ENCODE measurements at regions not wholly inside any gene's neighbourhood (a gene's known extent, or its start where the extent isn't known, plus 50 kb on each side); places are given as distances from the start of the nearest gene placed in this dataset.

- Histone ChIP-seq H3K9me3 (ENCODE audit: control insufficient read depth in 2 of 2, insufficient read depth in 1 of 2, low read length in 1 of 2) (no peaks in the 10 kb centered on the region), H3K36me3 (ENCODE audit: control insufficient read depth in 2 of 2, insufficient read depth in 2 of 2, low read length in 1 of 2) (no peaks in the 10 kb centered on the region), H3K27ac (ENCODE audit: low read depth in 1 of 2, low read length in 1 of 2) (no peak overlapping the region), H3K27me3 (ENCODE audit: control insufficient read depth in 2 of 2, insufficient read depth in 1 of 2, low read length in 1 of 2) (no peaks in the 10 kb centered on the region), H3K4me3 (ENCODE audit: low read length in 2 of 2) (no peak overlapping the region), H3K4me1 (ENCODE audit: control insufficient read depth in 2 of 2, insufficient read depth in 2 of 2, low read length in 2 of 2) (no peaks in the 10 kb centered on the region)
- WGBS: 94% methylated on average over 5 of the region's 5 CpGs
- DNase-seq (ENCODE audit: low read depth in 6 of 9, low spot score in 9 of 9): no peak
Observed at GRCh38 chr6:113616701-113617274, 240.4 kb upstream of the MARCKS start.

GRCh38 chr6:113619077-113619476 lies 238.1 kb upstream of the MARCKS start:
- Histone ChIP-seq H3K27ac (ENCODE audit: low read depth in 1 of 2, low read length in 1 of 2) (no peak overlapping the region), H3K4me1 (ENCODE audit: control insufficient read depth in 2 of 2, insufficient read depth in 2 of 2, low read length in 2 of 2) (no peaks in the 10 kb centered on the region), H3K4me3 (ENCODE audit: low read length in 2 of 2) (no peak overlapping the region), H3K9me3 (ENCODE audit: control insufficient read depth in 2 of 2, insufficient read depth in 1 of 2, low read length in 1 of 2) (no peaks in the 10 kb centered on the region), H3K27me3 (ENCODE audit: control insufficient read depth in 2 of 2, insufficient read depth in 1 of 2, low read length in 1 of 2) (no peaks in the 10 kb centered on the region), H3K36me3 (ENCODE audit: control insufficient read depth in 2 of 2, insufficient read depth in 2 of 2, low read length in 1 of 2) (no peaks in the 10 kb centered on the region)
- WGBS: 92% methylated on average over 4 of the region's 4 CpGs
- DNase-seq (ENCODE audit: low read depth in 6 of 9, low spot score in 9 of 9): no peak

GRCh38 chr6:113620386-113620785 lies 236.8 kb upstream of the MARCKS start:
- no peak overlapping the region for H3K27ac ChIP-seq (ENCODE audit: low read depth in 1 of 2, low read length in 1 of 2)
- WGBS: 41% methylated on average over 2 of the region's 2 CpGs
- DNase-seq (ENCODE audit: low read depth in 6 of 9, low spot score in 9 of 9): no peak
- H3K9me3 ChIP-seq (ENCODE audit: control insufficient read depth in 2 of 2, insufficient read depth in 1 of 2, low read length in 1 of 2): no peaks in the 10 kb centered on the region
- H3K36me3 ChIP-seq (ENCODE audit: control insufficient read depth in 2 of 2, insufficient read depth in 2 of 2, low read length in 1 of 2): no peaks in the 10 kb centered on the region
- H3K27me3 ChIP-seq (ENCODE audit: control insufficient read depth in 2 of 2, insufficient read depth in 1 of 2, low read length in 1 of 2): no peaks in the 10 kb centered on the region
- no peaks in the 10 kb centered on the region for H3K4me1 ChIP-seq (ENCODE audit: control insufficient read depth in 2 of 2, insufficient read depth in 2 of 2, low read length in 2 of 2)
- H3K4me3 ChIP-seq (ENCODE audit: low read length in 2 of 2): no peak overlapping the region

- Histone ChIP-seq H3K9me3 (ENCODE audit: control insufficient read depth in 2 of 2, insufficient read depth in 1 of 2, low read length in 1 of 2) (no peaks in the 10 kb centered on the region), H3K36me3 (ENCODE audit: control insufficient read depth in 2 of 2, insufficient read depth in 2 of 2, low read length in 1 of 2) (no peaks in the 10 kb centered on the region), H3K27ac (ENCODE audit: low read depth in 1 of 2, low read length in 1 of 2) (no peak overlapping the region), H3K4me1 (ENCODE audit: control insufficient read depth in 2 of 2, insufficient read depth in 2 of 2, low read length in 2 of 2) (no peaks in the 10 kb centered on the region), H3K4me3 (ENCODE audit: low read length in 2 of 2) (no peak overlapping the region), H3K27me3 (ENCODE audit: control insufficient read depth in 2 of 2, insufficient read depth in 1 of 2, low read length in 1 of 2) (no peaks in the 10 kb centered on the region)
- no peak for DNase-seq (ENCODE audit: low read depth in 6 of 9, low spot score in 9 of 9)
- 85% methylated on average over 5 of the region's 5 CpGs for WGBS
Observed at GRCh38 chr6:113622254-113622653, 234.9 kb upstream of the MARCKS start.

GRCh38 chr6:113623129-113623528 lies 234.0 kb upstream of the MARCKS start:
- no peaks in the 10 kb centered on the region for H3K4me1 ChIP-seq (ENCODE audit: control insufficient read depth in 2 of 2, insufficient read depth in 2 of 2, low read length in 2 of 2)
- no peak for DNase-seq (ENCODE audit: low read depth in 6 of 9, low spot score in 9 of 9)
- H3K36me3 ChIP-seq (ENCODE audit: control insufficient read depth in 2 of 2, insufficient read depth in 2 of 2, low read length in 1 of 2): no peaks in the 10 kb centered on the region
- no peak overlapping the region for H3K27ac ChIP-seq (ENCODE audit: low read depth in 1 of 2, low read length in 1 of 2)
- H3K4me3 ChIP-seq (ENCODE audit: low read length in 2 of 2): no peak overlapping the region
- H3K27me3 ChIP-seq (ENCODE audit: control insufficient read depth in 2 of 2, insufficient read depth in 1 of 2, low read length in 1 of 2): no peaks in the 10 kb centered on the region
- H3K9me3 ChIP-seq (ENCODE audit: control insufficient read depth in 2 of 2, insufficient read depth in 1 of 2, low read length in 1 of 2): no peaks in the 10 kb centered on the region

- WGBS: 94% methylated on average over 3 of the region's 3 CpGs
- no peak overlapping the region for H3K27ac ChIP-seq (ENCODE audit: low read depth in 1 of 2, low read length in 1 of 2)
Observed at GRCh38 chr6:113625850-113626249, 231.3 kb upstream of the MARCKS start.

GRCh38 chr6:113626475-113626874 lies 230.7 kb upstream of the MARCKS start:
- 92% methylated on average over 1 of the region's 1 CpG for WGBS

More at GRCh38 chr6:113625850-113626249, 231.3 kb upstream of the MARCKS start:
- Histone ChIP-seq H3K4me3 (ENCODE audit: low read length in 2 of 2) (no peak overlapping the region), H3K36me3 (ENCODE audit: control insufficient read depth in 2 of 2, insufficient read depth in 2 of 2, low read length in 1 of 2) (no peaks in the 10 kb centered on the region), H3K27me3 (ENCODE audit: control insufficient read depth in 2 of 2, insufficient read depth in 1 of 2, low read length in 1 of 2) (no peaks in the 10 kb centered on the region), H3K4me1 (ENCODE audit: control insufficient read depth in 2 of 2, insufficient read depth in 2 of 2, low read length in 2 of 2) (peaks cover 0 to 10% of the 10 kb centered on the region in 2 donors), H3K9me3 (ENCODE audit: control insufficient read depth in 2 of 2, insufficient read depth in 1 of 2, low read length in 1 of 2) (no peaks in the 10 kb centered on the region)
- DNase-seq (ENCODE audit: low read depth in 6 of 9, low spot score in 9 of 9): no peak

GRCh38 chr6:113627480-113627879 lies 229.7 kb upstream of the MARCKS start:
- Histone ChIP-seq H3K4me3 (ENCODE audit: low read length in 2 of 2) (no peak overlapping the region), H3K36me3 (ENCODE audit: control insufficient read depth in 2 of 2, insufficient read depth in 2 of 2, low read length in 1 of 2) (no peaks in the 10 kb centered on the region), H3K9me3 (ENCODE audit: control insufficient read depth in 2 of 2, insufficient read depth in 1 of 2, low read length in 1 of 2) (no peaks in the 10 kb centered on the region), H3K4me1 (ENCODE audit: control insufficient read depth in 2 of 2, insufficient read depth in 2 of 2, low read length in 2 of 2) (peaks cover 0 to 26% of the 10 kb centered on the region in 2 donors), H3K27ac (ENCODE audit: low read depth in 1 of 2, low read length in 1 of 2) (no peak overlapping the region), H3K27me3 (ENCODE audit: control insufficient read depth in 2 of 2, insufficient read depth in 1 of 2, low read length in 1 of 2) (no peaks in the 10 kb centered on the region)
- WGBS: 95% methylated on average over 2 of the region's 2 CpGs
- DNase-seq (ENCODE audit: low read depth in 6 of 9, low spot score in 9 of 9): no peak

More at GRCh38 chr6:113626475-113626874, 230.7 kb upstream of the MARCKS start:
- H3K4me1 ChIP-seq (ENCODE audit: control insufficient read depth in 2 of 2, insufficient read depth in 2 of 2, low read length in 2 of 2): peaks cover 0 to 16% of the 10 kb centered on the region in 2 donors
- no peak overlapping the region for H3K27ac ChIP-seq (ENCODE audit: low read depth in 1 of 2, low read length in 1 of 2)
- H3K4me3 ChIP-seq (ENCODE audit: low read length in 2 of 2): no peak overlapping the region
- no peaks in the 10 kb centered on the region for H3K9me3 ChIP-seq (ENCODE audit: control insufficient read depth in 2 of 2, insufficient read depth in 1 of 2, low read length in 1 of 2)
- H3K36me3 ChIP-seq (ENCODE audit: control insufficient read depth in 2 of 2, insufficient read depth in 2 of 2, low read length in 1 of 2): no peaks in the 10 kb centered on the region
- H3K27me3 ChIP-seq (ENCODE audit: control insufficient read depth in 2 of 2, insufficient read depth in 1 of 2, low read length in 1 of 2): no peaks in the 10 kb centered on the region
- DNase-seq (ENCODE audit: low read depth in 6 of 9, low spot score in 9 of 9): no peak

- DNase-seq (ENCODE audit: low read depth in 6 of 9, low spot score in 9 of 9): no peak
- H3K4me1 ChIP-seq (ENCODE audit: control insufficient read depth in 2 of 2, insufficient read depth in 2 of 2, low read length in 2 of 2): peaks cover 0 to 33% of the 10 kb centered on the region in 2 donors
- peak overlapping the region in 1 of 2 donors; percentile 68 for H3K27ac ChIP-seq (ENCODE audit: low read depth in 1 of 2, low read length in 1 of 2)
- H3K36me3 ChIP-seq (ENCODE audit: control insufficient read depth in 2 of 2, insufficient read depth in 2 of 2, low read length in 1 of 2): no peaks in the 10 kb centered on the region
- no peaks in the 10 kb centered on the region for H3K9me3 ChIP-seq (ENCODE audit: control insufficient read depth in 2 of 2, insufficient read depth in 1 of 2, low read length in 1 of 2)
- no peak overlapping the region for H3K4me3 ChIP-seq (ENCODE audit: low read length in 2 of 2)
- no peaks in the 10 kb centered on the region for H3K27me3 ChIP-seq (ENCODE audit: control insufficient read depth in 2 of 2, insufficient read depth in 1 of 2, low read length in 1 of 2)
Observed at GRCh38 chr6:113629256-113629655, 227.9 kb upstream of the MARCKS start.

Data from thymus (tissue), 11 donors.